PC-9 (cell line): ENCODE measurements at regions not wholly inside any gene's neighbourhood (a gene's known extent, or its start where the extent isn't known, plus 50 kb on each side); places are given as distances from the start of the nearest gene placed in this dataset.

Experiments
- BruUV-seq: library from RNA; stranded (reverse); fragments of 400-500 nt; replicated peaks from 2 replicates; lab custom pipeline; 2021; lab: Mats Ljungman, UMichigan
- CTCF ChIA-PET: fragments of 300-600 bp; sonication (Branson Sonifier 250); formaldehyde crosslinking; loops from one replicate; lab custom pipeline; 2022; ENCODE audit warnings: antibody characterized with exemption; lab: Charles Lee
- POLR2A ChIA-PET: fragments of 300-600 bp; sonication (Branson Sonifier 250); formaldehyde crosslinking; loops from one replicate; lab custom pipeline; 2022; ENCODE audit warnings: antibody characterized with exemption; ENCODE audit not compliant: unreplicated experiment; lab: Charles Lee
- DNase-seq, 2 experiments: peaks; one replicate each; pipeline versions ENCODE4 v3.0.0 to v3.0.0-alpha.2; 2015 to 2022; ENCODE audit warnings: mixed read lengths in 1 of 2
- H2AFZ ChIP-seq: fragments of 200-600 bp; sonication (generic); 2 replicates; pipeline ENCODE4 v1.8.1; 2017; ENCODE audit warnings: antibody characterized with exemption
- H3F3A ChIP-seq: fragments of 200-600 bp; sonication (generic); 2 replicates; pipeline ENCODE4 v1.8.1; 2017; ENCODE audit warnings: antibody characterized with exemption, mild to moderate bottlenecking, low read depth; ENCODE audit not compliant: insufficient read depth
- H3K27ac ChIP-seq: fragments of 200-600 bp; sonication (generic); 2 replicates; pipeline ENCODE4 v1.6.1; 2016; ENCODE audit warnings: mixed run types
- H3K27me3 ChIP-seq: fragments of 200-600 bp; sonication (generic); 2 replicates; pipeline ENCODE4 v1.6.1; 2016; ENCODE audit warnings: low read depth, mixed run types; ENCODE audit not compliant: insufficient read depth
- H3K36me3 ChIP-seq: fragments of 200-600 bp; sonication (generic); 2 replicates; pipeline ENCODE4 v1.6.1; 2016; ENCODE audit warnings: low read depth, mixed run types
- H3K4me1 ChIP-seq: fragments of 200-600 bp; sonication (generic); replicated peaks from 2 replicates; pipeline ENCODE4 v1.6.1; 2016; ENCODE audit warnings: mixed run types; ENCODE audit not compliant: insufficient read depth
- H3K4me2 ChIP-seq: fragments of 200-600 bp; sonication (generic); 2 replicates; pipeline ENCODE4 v1.6.1; 2017; ENCODE audit warnings: mixed run types
- H3K4me3 ChIP-seq: fragments of 200-600 bp; sonication (generic); 2 replicates; pipeline ENCODE4 v1.6.1; 2016; ENCODE audit warnings: mixed run types
- H3K79me2 ChIP-seq: fragments of 200-600 bp; sonication (generic); 2 replicates; pipeline ENCODE4 v1.6.1; 2017; ENCODE audit warnings: low read depth, mixed run types
- H3K9me2 ChIP-seq: fragments of 200-600 bp; sonication (generic); 2 replicates; pipeline ENCODE4 v1.8.1; 2017; ENCODE audit warnings: mild to moderate bottlenecking; ENCODE audit not compliant: insufficient read depth
- H3K9me3 ChIP-seq: fragments of 200-600 bp; sonication (generic); 2 replicates; pipeline ENCODE4 v1.8.1; 2016; ENCODE audit warnings: low read depth; ENCODE audit not compliant: insufficient read depth
- H4K20me1 ChIP-seq: fragments of 200-600 bp; sonication (generic); 2 replicates; pipeline ENCODE4 v1.8.1; 2017; ENCODE audit not compliant: insufficient read depth
- CTCF ChIP-seq: fragments of 200-600 bp; sonication (generic); conservative IDR thresholded peaks from 2 replicates; pipeline ENCODE4 v1.6.1; 2017; ENCODE audit warnings: mixed run types, antibody characterized with exemption, mild to moderate bottlenecking, moderate library complexity
- EZH2 ChIP-seq: fragments of 200-600 bp; sonication (generic); IDR thresholded peaks from 2 replicates; pipeline ENCODE4 v1.8.0; 2017; ENCODE audit warnings: antibody characterized with exemption, low read depth
- intact Hi-C: fragments of 100-400 bp; cut with micrococcal nuclease; formaldehyde crosslinking; loops from one replicate; pipeline ENCODE4 v1.10.0; 2022; ENCODE audit not compliant: unreplicated experiment

DNA sequence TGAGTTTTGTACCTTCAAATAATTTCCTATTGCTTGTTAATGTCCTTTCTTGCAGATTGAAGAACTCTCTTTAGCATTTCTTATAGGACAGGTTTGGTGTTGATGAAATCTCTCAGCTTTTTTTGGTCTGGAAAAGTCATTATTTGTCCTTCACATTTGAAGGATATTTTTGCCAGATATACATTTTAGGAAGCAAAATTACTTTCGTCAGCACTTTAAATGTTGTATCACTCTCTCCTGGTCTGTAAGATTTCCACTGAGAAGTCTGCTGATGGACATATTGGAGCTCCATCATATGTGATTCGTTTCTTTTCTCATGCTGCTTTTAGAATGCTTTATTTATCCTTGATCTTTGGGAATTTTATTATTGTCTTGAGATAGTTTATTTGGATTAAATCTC, 105.5 kb downstream of the TNFSF13B start:
- no peak overlapping the region for H2AFZ ChIP-seq
- ChIA-PET CTCF (no interaction called here), POLR2A (no interaction called here)
- no peaks in the 10 kb centered on the region for H3K9me3 ChIP-seq
- H3K79me2 ChIP-seq: no peaks in the 10 kb centered on the region
- no peaks in the 10 kb centered on the region for H3K4me1 ChIP-seq
- no peak for DNase-seq
- no peaks in the 10 kb centered on the region for H3F3A ChIP-seq
- 0 out of 2 replicates have a peak, but pooled peaks cover 4% of the 10 kb centered on the region for H4K20me1 ChIP-seq
- no peak overlapping the region for H3K27ac ChIP-seq
- no peaks in the 10 kb centered on the region for H3K27me3 ChIP-seq
- intact Hi-C loops: no loop called here
- no peaks in the 10 kb centered on the region for H3K36me3 ChIP-seq
- BruUV-seq: no TSS peak
- TF ChIP-seq EZH2 (no peak), CTCF (no peak)
- H3K9me2 ChIP-seq: no peaks in the 10 kb centered on the region; the same call in 1 of the 2 replicates
- no peak overlapping the region for H3K4me3 ChIP-seq
- H3K4me2 ChIP-seq: no peak overlapping the region

- ChIA-PET POLR2A (no interaction called here), CTCF (no interaction called here)
- Histone ChIP-seq H3K27ac (no peak overlapping the region), H4K20me1 (0 out of 2 replicates have a peak, but pooled peaks cover 4% of the 10 kb centered on the region), H3K4me2 (no peak overlapping the region), H3K79me2 (no peaks in the 10 kb centered on the region), H2AFZ (no peak overlapping the region), H3K27me3 (no peaks in the 10 kb centered on the region), H3K4me1 (no peaks in the 10 kb centered on the region), H3K9me3 (no peaks in the 10 kb centered on the region), H3K4me3 (no peak overlapping the region), H3K36me3 (no peaks in the 10 kb centered on the region), H3F3A (no peaks in the 10 kb centered on the region), H3K9me2 (no peaks in the 10 kb centered on the region; the same call in 1 of the 2 replicates)
- no peak for DNase-seq
- no peak for TF ChIP-seq CTCF
- TF ChIP-seq EZH2: no peak
- intact Hi-C loops: no loop called here
- BruUV-seq: no TSS peak
These were observed 106.3 kb downstream of the TNFSF13B start for GRCh38 chr13:108375772-108376171.

GRCh38 chr13:108376308-108376707, 106.8 kb downstream of the TNFSF13B start:
- no peak overlapping the region for H3K27ac ChIP-seq
- BruUV-seq: no TSS peak
- ChIA-PET POLR2A (no interaction called here), CTCF (no interaction called here)
- H3K27me3 ChIP-seq: no peaks in the 10 kb centered on the region
- DNase-seq: no peak
- no peaks in the 10 kb centered on the region for H3K36me3 ChIP-seq
- H3K4me3 ChIP-seq: no peak overlapping the region
- no peak for TF ChIP-seq EZH2
- no peak for TF ChIP-seq CTCF
- no peaks in the 10 kb centered on the region for H3K9me3 ChIP-seq
- H3K4me1 ChIP-seq: no peaks in the 10 kb centered on the region
- H3K4me2 ChIP-seq: no peak overlapping the region
- H3K9me2 ChIP-seq: no peaks in the 10 kb centered on the region; the same call in 1 of the 2 replicates
- no peaks in the 10 kb centered on the region for H3K79me2 ChIP-seq
- H2AFZ ChIP-seq: no peak overlapping the region
- 0 out of 2 replicates have a peak, but pooled peaks cover 4% of the 10 kb centered on the region for H4K20me1 ChIP-seq
- no peaks in the 10 kb centered on the region for H3F3A ChIP-seq
- intact Hi-C loops: no loop called here
